ENCODE measurements at regions not wholly inside any gene's neighbourhood (a gene's known extent, or its start where the extent isn't known, plus 50 kb on each side); places are given as distances from the start of the nearest gene placed in this dataset.

DNA sequence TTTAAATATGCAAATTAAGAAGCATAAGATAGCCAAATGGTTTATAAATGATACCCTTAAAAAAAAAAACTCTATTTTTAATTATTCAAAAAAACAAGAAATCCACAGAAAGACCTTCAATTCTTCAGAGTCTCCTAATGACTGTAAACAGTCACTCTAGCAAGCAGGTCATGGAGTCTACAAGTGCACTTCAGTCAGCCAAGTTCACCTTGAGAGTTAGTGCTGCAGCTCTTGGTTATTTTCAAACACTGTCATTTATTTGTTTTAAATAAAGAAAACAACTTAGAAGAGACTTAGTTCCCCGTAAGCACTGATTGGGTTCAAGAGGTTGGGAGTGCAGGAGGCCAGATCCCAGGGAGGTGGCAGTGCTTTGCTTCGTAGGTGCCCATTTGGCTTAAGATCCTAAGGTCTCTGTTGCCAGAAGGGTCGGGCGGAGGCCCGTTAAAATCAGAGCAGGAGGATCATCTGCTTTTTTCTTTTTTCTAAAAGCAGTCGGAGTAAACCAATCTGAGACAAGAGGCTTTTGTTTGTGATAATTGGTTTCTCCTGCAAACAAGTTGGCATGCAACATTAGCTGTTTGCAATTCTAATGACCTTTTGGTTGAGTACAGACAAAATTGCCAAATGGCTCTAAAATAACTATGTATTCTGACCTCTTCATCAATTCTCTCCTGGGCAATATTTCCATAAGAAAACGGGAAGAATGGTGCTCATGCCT lies 86.4 kb upstream of the ELMO1 start:
- DNase-seq, result no peak
- TF ChIP-seq, protein P1, sequence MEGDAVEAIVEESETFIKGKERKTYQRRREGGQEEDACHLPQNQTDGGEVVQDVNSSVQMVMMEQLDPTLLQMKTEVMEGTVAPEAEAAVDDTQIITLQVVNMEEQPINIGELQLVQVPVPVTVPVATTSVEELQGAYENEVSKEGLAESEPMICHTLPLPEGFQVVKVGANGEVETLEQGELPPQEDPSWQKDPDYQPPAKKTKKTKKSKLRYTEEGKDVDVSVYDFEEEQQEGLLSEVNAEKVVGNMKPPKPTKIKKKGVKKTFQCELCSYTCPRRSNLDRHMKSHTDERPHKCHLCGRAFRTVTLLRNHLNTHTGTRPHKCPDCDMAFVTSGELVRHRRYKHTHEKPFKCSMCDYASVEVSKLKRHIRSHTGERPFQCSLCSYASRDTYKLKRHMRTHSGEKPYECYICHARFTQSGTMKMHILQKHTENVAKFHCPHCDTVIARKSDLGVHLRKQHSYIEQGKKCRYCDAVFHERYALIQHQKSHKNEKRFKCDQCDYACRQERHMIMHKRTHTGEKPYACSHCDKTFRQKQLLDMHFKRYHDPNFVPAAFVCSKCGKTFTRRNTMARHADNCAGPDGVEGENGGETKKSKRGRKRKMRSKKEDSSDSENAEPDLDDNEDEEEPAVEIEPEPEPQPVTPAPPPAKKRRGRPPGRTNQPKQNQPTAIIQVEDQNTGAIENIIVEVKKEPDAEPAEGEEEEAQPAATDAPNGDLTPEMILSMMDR (IDR thresholded peaks at IDR 0.05; ENCODE audit: control extremely low read depth, extremely low read depth), result no peak
- Histone ChIP-seq H3K36me3 (ENCODE audit: control insufficient read depth in 4 of 4, insufficient read depth in 4 of 4, low read length in 4 of 4) (no peaks in the 10 kb centered on the region), H3K27me3 (ENCODE audit: control insufficient read depth in 3 of 3, insufficient read depth in 3 of 3, low read length in 2 of 3) (no peaks in the 10 kb centered on the region), H3K4me3 (no peak overlapping the region), H3K9me3 (ENCODE audit: control insufficient read depth in 4 of 4, insufficient read depth in 3 of 4, low read length in 3 of 4) (peaks cover 0 to 5% (median 0%) of the 10 kb centered on the region in 4 donors), H3K9ac (ENCODE audit: insufficient read depth in 1 of 2, low read length in 2 of 2) (no peak overlapping the region), H3K27ac (ENCODE audit: low read depth in 1 of 2, low read length in 1 of 2) (no peak overlapping the region), H3K4me1 (ENCODE audit: control insufficient read depth in 5 of 5, insufficient read depth in 5 of 5, low read length in 5 of 5) (peaks cover 0 to 8% (median 0%) of the 10 kb centered on the region in 5 donors)
- no peak for ATAC-seq (ENCODE audit: insufficient read depth, low FRiP score)
- 65 to 87% methylated on average over 7 of the region's 7 CpGs for WGBS, 2 donors

DNA sequence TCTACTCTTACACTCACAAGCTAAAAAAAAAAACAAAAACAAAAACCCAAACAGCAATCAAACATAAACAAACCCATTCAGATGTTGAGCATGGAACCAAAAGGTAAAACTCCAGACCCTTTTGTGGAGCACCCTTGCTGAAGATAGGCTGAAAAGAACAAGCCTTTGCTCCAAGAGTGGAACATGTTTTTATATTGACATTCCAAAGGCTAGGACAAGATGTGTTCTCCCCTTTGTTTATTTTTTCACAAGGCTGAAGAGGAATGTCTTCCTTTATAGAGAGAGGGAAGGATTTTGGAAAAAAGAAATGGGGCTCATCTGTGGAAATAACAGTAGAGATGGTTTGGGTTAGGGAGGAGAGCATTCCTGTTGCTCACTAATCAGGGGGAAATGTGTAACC lies 87.2 kb upstream of the ELMO1 start:
- no peaks in the 10 kb centered on the region for H3K36me3 ChIP-seq (ENCODE audit: control insufficient read depth in 4 of 4, insufficient read depth in 4 of 4, low read length in 4 of 4)
- no peak for DNase-seq
- peaks cover 0 to 5% (median under 1%) of the 10 kb centered on the region in 4 donors for H3K9me3 ChIP-seq (ENCODE audit: control insufficient read depth in 4 of 4, insufficient read depth in 3 of 4, low read length in 3 of 4)
- ATAC-seq (ENCODE audit: insufficient read depth, low FRiP score), result no peak
- peaks cover 0 to 8% (median 0%) of the 10 kb centered on the region in 5 donors for H3K4me1 ChIP-seq (ENCODE audit: control insufficient read depth in 5 of 5, insufficient read depth in 5 of 5, low read length in 5 of 5)
- H3K27me3 ChIP-seq (ENCODE audit: control insufficient read depth in 3 of 3, insufficient read depth in 3 of 3, low read length in 2 of 3), result no peaks in the 10 kb centered on the region
- no peak overlapping the region for H3K9ac ChIP-seq (ENCODE audit: insufficient read depth in 1 of 2, low read length in 2 of 2)
- H3K4me3 ChIP-seq, result no peak overlapping the region
- TF ChIP-seq, protein P1 (IDR thresholded peaks at IDR 0.05; ENCODE audit: control extremely low read depth, extremely low read depth), result no peak
- no peak overlapping the region for H3K27ac ChIP-seq (ENCODE audit: low read depth in 1 of 2, low read length in 1 of 2)

DNA sequence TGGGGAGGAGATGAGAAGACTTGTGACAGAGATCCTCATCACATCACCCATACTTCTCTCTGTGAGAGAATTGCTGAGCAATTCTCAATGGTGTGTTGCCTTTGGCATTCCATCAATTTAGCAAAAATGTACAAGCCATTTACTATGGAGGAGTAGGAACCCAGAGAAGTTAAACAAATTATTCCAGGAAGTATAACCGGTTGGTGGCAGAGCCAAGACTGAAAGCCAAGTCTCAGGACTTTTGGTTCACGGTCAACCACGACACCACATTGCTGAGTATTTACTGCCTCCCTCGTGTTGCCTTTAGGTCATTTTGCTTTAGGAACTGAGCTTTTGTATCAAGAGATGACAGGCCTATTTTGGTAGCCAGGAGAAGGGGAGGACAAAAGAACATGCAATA lies 88.0 kb upstream of the ELMO1 start:
- no peak for ATAC-seq (ENCODE audit: insufficient read depth, low FRiP score)
- H3K36me3 ChIP-seq (ENCODE audit: control insufficient read depth in 4 of 4, insufficient read depth in 4 of 4, low read length in 4 of 4), result no peaks in the 10 kb centered on the region
- peaks cover 0 to 5% (median 2%) of the 10 kb centered on the region in 4 donors for H3K9me3 ChIP-seq (ENCODE audit: control insufficient read depth in 4 of 4, insufficient read depth in 3 of 4, low read length in 3 of 4)
- H3K27ac ChIP-seq (ENCODE audit: low read depth in 1 of 2, low read length in 1 of 2), result no peak overlapping the region
- TF ChIP-seq, protein P1 (IDR thresholded peaks at IDR 0.05; ENCODE audit: control extremely low read depth, extremely low read depth), result no peak
- no peaks in the 10 kb centered on the region for H3K27me3 ChIP-seq (ENCODE audit: control insufficient read depth in 3 of 3, insufficient read depth in 3 of 3, low read length in 2 of 3)
- H3K4me3 ChIP-seq, result no peak overlapping the region
- no peak overlapping the region for H3K9ac ChIP-seq (ENCODE audit: insufficient read depth in 1 of 2, low read length in 2 of 2)
- WGBS, 2 donors, result 48 to 58% methylated on average over 4 of the region's 4 CpGs
- peaks cover 0 to 8% (median 0%) of the 10 kb centered on the region in 5 donors for H3K4me1 ChIP-seq (ENCODE audit: control insufficient read depth in 5 of 5, insufficient read depth in 5 of 5, low read length in 5 of 5)
- no peak for DNase-seq

DNA sequence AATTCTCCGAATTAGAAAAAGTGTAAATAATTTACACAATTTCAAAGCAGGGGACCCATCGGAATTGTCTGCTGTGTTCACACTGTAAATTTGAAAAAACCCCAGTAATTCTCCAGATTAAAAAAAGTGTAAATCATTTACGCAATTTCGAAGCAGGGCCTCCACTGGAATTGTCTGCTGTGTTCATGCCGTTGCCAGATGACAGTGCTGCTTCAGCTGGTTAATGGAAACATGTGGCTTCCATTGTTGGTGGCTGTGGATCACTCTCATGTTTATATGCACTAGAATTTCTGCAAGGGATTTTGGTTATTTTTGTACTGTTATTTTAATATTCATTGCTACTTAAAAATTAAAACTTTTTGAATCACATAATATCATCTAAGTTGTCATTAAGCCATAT lies 88.8 kb upstream of the ELMO1 start:
- ATAC-seq (ENCODE audit: insufficient read depth, low FRiP score) (no peak), DNase-seq (no peak)
- Histone ChIP-seq H3K36me3 (ENCODE audit: control insufficient read depth in 4 of 4, insufficient read depth in 4 of 4, low read length in 4 of 4) (no peaks in the 10 kb centered on the region), H3K27ac (ENCODE audit: low read depth in 1 of 2, low read length in 1 of 2) (no peak overlapping the region), H3K9me3 (ENCODE audit: control insufficient read depth in 4 of 4, insufficient read depth in 3 of 4, low read length in 3 of 4) (peaks cover 0 to 3% (median 1%) of the 10 kb centered on the region in 4 donors), H3K9ac (ENCODE audit: insufficient read depth in 1 of 2, low read length in 2 of 2) (no peak overlapping the region), H3K27me3 (ENCODE audit: control insufficient read depth in 3 of 3, insufficient read depth in 3 of 3, low read length in 2 of 3) (no peaks in the 10 kb centered on the region), H3K4me1 (ENCODE audit: control insufficient read depth in 5 of 5, insufficient read depth in 5 of 5, low read length in 5 of 5) (peaks cover 0 to 8% (median 0%) of the 10 kb centered on the region in 5 donors), H3K4me3 (no peak overlapping the region)
- WGBS, 2 donors, result 92 to 93% methylated on average over 5 of the region's 5 CpGs
- TF ChIP-seq, protein P1 (IDR thresholded peaks at IDR 0.05; ENCODE audit: control extremely low read depth, extremely low read depth), result no peak
